MM.1S (cell line): ENCODE measurements at regions not wholly inside any gene's neighbourhood (a gene's known extent, or its start where the extent isn't known, plus 50 kb on each side); places are given as distances from the start of the nearest gene placed in this dataset.

Experiments used
- CTCF ChIP-seq: fragments of 300-600 bp; sonication (generic); IDR thresholded peaks from 2 replicates; pipeline ENCODE4 v1.5.1; 2016; ENCODE audit warnings: antibody characterized with exemption, low read length, mixed read lengths
- EZH2 ChIP-seq: fragments of 300-600 bp; sonication (generic); optimal IDR thresholded peaks from 2 replicates; pipeline ENCODE3; 2017; ENCODE audit warnings: low read depth, mild to moderate bottlenecking, antibody characterized with exemption, low read length, mixed read lengths
- EZH2phosphoT487 ChIP-seq: fragments of 300-600 bp; sonication (generic); IDR thresholded peaks from 2 replicates; pipeline ENCODE4 v1.6.1; 2018; ENCODE audit warnings: antibody characterized with exemption, low read length

GRCh38 chr5:125034331-125034730 is 287.9 kb upstream of the ZNF608 start:
- TF ChIP-seq CTCF (no peak), EZH2phosphoT487 (no peak), EZH2 (no peak)
